HEK293 (cell line): ENCODE measurements at regions not wholly inside any gene's neighbourhood (a gene's known extent, or its start where the extent isn't known, plus 50 kb on each side); places are given as distances from the start of the nearest gene placed in this dataset.

ENCODE experiments used
- CTCF ChIA-PET: fragments of 350-600 bp; formaldehyde crosslinking; extraction: SDS; loops from one replicate; lab custom pipeline; 2021; ENCODE audit warnings: antibody characterized with exemption; lab: Yijun Ruan, JAX
- POLR2A ChIA-PET: fragments of 300-600 bp; formaldehyde crosslinking; extraction: SDS; loops from one replicate; lab custom pipeline; 2020; ENCODE audit warnings: antibody characterized with exemption, inconsistent platforms; lab: Yijun Ruan, JAX
- H3K27ac ChIP-seq: fragments of 200-500 bp; sonication (Bioruptor generic); 2 replicates; pipeline ENCODE4 v1.5.1; 2014; ENCODE audit warnings: low read depth, low read length, control low read depth, inconsistent platforms; ENCODE audit errors: extremely low read depth
- H3K36me3 ChIP-seq, 2 experiments: fragments of 200-500 bp in 1 of 2; sonication (Bioruptor generic) in 1 of 2; 1 replicate in 1 of 2; 2 replicates in 1 of 2; pipeline ENCODE4 v1.5.1; 2014 to 2017; ENCODE audit warnings: inconsistent platforms in 2 of 2, low read length in 2 of 2; ENCODE audit not compliant: control insufficient read depth in 2 of 2, insufficient read depth in 1 of 2
- H3K4me1 ChIP-seq: fragments of 200-500 bp; sonication (Bioruptor generic); 2 replicates; pipeline ENCODE4 v1.5.1; 2014; ENCODE audit warnings: mild to moderate bottlenecking, low read length, inconsistent platforms; ENCODE audit not compliant: control insufficient read depth, insufficient read depth
- H3K4me3 ChIP-seq: 2 replicates; pipeline ENCODE4 v1.5.1; 2011; ENCODE audit warnings: low read depth, mild to moderate bottlenecking, control low read depth, low read length, moderate library complexity
- H3K9me3 ChIP-seq: fragments of 200-500 bp; sonication (Bioruptor generic); 2 replicates; pipeline ENCODE4 v1.5.1; 2014; ENCODE audit warnings: low read depth, low read length, inconsistent platforms; ENCODE audit not compliant: control insufficient read depth, insufficient read depth
- PATZ1 ChIP-seq: fragments of 450-650 bp; formaldehyde crosslinking; IDR thresholded peaks from 2 replicates; pipeline ENCODE4 v1.5.1; 2016; ENCODE audit warnings: missing biosample characterization, missing genetic modification characterization
- SP7 ChIP-seq: fragments of 450-650 bp; formaldehyde crosslinking; IDR thresholded peaks from 2 replicates; pipeline ENCODE4 v1.5.1; 2016; ENCODE audit warnings: missing biosample characterization, missing genetic modification characterization
- TCF7L2 ChIP-seq: IDR thresholded peaks from 2 replicates; pipeline ENCODE4 v1.6.1; 2011; ENCODE audit warnings: low read depth, mild to moderate bottlenecking, inconsistent platforms, low read length, moderate library complexity, borderline replicate concordance
- WT1 ChIP-seq: fragments of 450-650 bp; formaldehyde crosslinking; IDR thresholded peaks from 2 replicates; pipeline ENCODE4 v1.5.1; 2016; ENCODE audit warnings: missing biosample characterization, missing genetic modification characterization
- ZBTB20 ChIP-seq: fragments of 450-650 bp; formaldehyde crosslinking; IDR thresholded peaks from 2 replicates; pipeline ENCODE4 v1.5.1; 2016; ENCODE audit warnings: missing biosample characterization, missing genetic modification characterization
- ZNF133 ChIP-seq: fragments of 450-650 bp; formaldehyde crosslinking; IDR thresholded peaks from 2 replicates; pipeline ENCODE4 v1.5.1; 2016; ENCODE audit warnings: missing biosample characterization, missing genetic modification characterization
- ZNF16 ChIP-seq: fragments of 450-650 bp; formaldehyde crosslinking; IDR thresholded peaks from 2 replicates; pipeline ENCODE4 v1.5.1; 2016; ENCODE audit warnings: low read depth, missing biosample characterization, missing genetic modification characterization
- ZNF19 ChIP-seq: fragments of 450-650 bp; formaldehyde crosslinking; IDR thresholded peaks from 2 replicates; pipeline ENCODE4; 2016; ENCODE audit warnings: missing biosample characterization, missing genetic modification characterization, low read depth
- ZNF311 ChIP-seq: fragments of 450-650 bp; formaldehyde crosslinking; IDR thresholded peaks from 2 replicates; pipeline ENCODE4 v1.5.1; 2017; ENCODE audit warnings: missing biosample characterization, missing genetic modification characterization, borderline replicate concordance
- ZNF521 ChIP-seq: fragments of 450-650 bp; formaldehyde crosslinking; IDR thresholded peaks from 2 replicates; pipeline ENCODE4 v1.5.1; 2017; ENCODE audit warnings: missing biosample characterization, mild to moderate bottlenecking, missing genetic modification characterization
- ZNF529 ChIP-seq: fragments of 450-650 bp; formaldehyde crosslinking; IDR thresholded peaks from 2 replicates; pipeline ENCODE4 v1.5.1; 2017; ENCODE audit warnings: missing genetic modification characterization, missing biosample characterization; ENCODE audit not compliant: insufficient replicate concordance
- ZNF549 ChIP-seq: fragments of 450-650 bp; IDR thresholded peaks from 2 replicates; pipeline ENCODE4 v1.5.1; 2018; ENCODE audit warnings: missing biosample characterization, missing genetic modification characterization, mild to moderate bottlenecking, inconsistent platforms, moderate library complexity
- ZNF555 ChIP-seq: fragments of 450-650 bp; formaldehyde crosslinking; conservative IDR thresholded peaks from 2 replicates; pipeline ENCODE4 v1.5.1; 2017; ENCODE audit warnings: missing biosample characterization, mild to moderate bottlenecking, missing genetic modification characterization, inconsistent platforms
- ZNF600 ChIP-seq: fragments of 450-650 bp; formaldehyde crosslinking; IDR thresholded peaks from 2 replicates; pipeline ENCODE4 v1.5.1; 2016; ENCODE audit warnings: missing biosample characterization, missing genetic modification characterization
- ZNF670 ChIP-seq: fragments of 450-650 bp; formaldehyde crosslinking; IDR thresholded peaks from 2 replicates; pipeline ENCODE4 v1.5.1; 2016; ENCODE audit warnings: missing biosample characterization, missing genetic modification characterization, low read depth
- ZNF677 ChIP-seq: fragments of 450-650 bp; IDR thresholded peaks from 2 replicates; pipeline ENCODE4 v1.5.0; 2018; ENCODE audit warnings: missing biosample characterization, mild to moderate bottlenecking, missing genetic modification characterization, moderate library complexity
- ZSCAN30 ChIP-seq: fragments of 450-650 bp; IDR thresholded peaks from 2 replicates; pipeline ENCODE4 v1.5.1; 2018; ENCODE audit warnings: missing biosample characterization, mild to moderate bottlenecking, missing genetic modification characterization, moderate library complexity
- ZSCAN4 ChIP-seq: fragments of 450-650 bp; formaldehyde crosslinking; IDR thresholded peaks from 2 replicates; pipeline ENCODE4 v1.5.1; 2017; ENCODE audit warnings: missing biosample characterization, missing genetic modification characterization
- TF ChIP-seq, protein P1 (sequence below): fragments of 450-650 bp; formaldehyde crosslinking; IDR thresholded peaks from 2 replicates; pipeline ENCODE4 v1.5.1; 2016; ENCODE audit warnings: missing biosample characterization, missing genetic modification characterization
- TF ChIP-seq, protein P2 (sequence below): fragments of 450-650 bp; formaldehyde crosslinking; IDR thresholded peaks from 2 replicates; pipeline ENCODE4 v1.5.1; 2016; ENCODE audit warnings: missing biosample characterization, missing genetic modification characterization

GRCh38 chr11:87437844-87438223 lies 400.1 kb downstream of the TMEM135 start:
- Histone ChIP-seq H3K4me1 (no peaks in the 10 kb centered on the region), H3K9me3 (no peaks in the 10 kb centered on the region), H3K27ac (no peak overlapping the region), H3K36me3 (no peaks in the 10 kb centered on the region), H3K4me3 (no peak overlapping the region)
- POLR2A ChIA-PET: no interaction called here
- CTCF ChIA-PET: no interaction called here
- no peak for TF ChIP-seq ZNF549 (tag by site-specific recombination)
- no peak for TF ChIP-seq WT1 (tag by site-specific recombination)
- TF ChIP-seq ZNF133 (tag by site-specific recombination): no peak
- TF ChIP-seq TCF7L2: no peak
- TF ChIP-seq PATZ1: no peak
- no peak for TF ChIP-seq SP7
- TF ChIP-seq ZNF521: no peak
- TF ChIP-seq, protein P1, sequence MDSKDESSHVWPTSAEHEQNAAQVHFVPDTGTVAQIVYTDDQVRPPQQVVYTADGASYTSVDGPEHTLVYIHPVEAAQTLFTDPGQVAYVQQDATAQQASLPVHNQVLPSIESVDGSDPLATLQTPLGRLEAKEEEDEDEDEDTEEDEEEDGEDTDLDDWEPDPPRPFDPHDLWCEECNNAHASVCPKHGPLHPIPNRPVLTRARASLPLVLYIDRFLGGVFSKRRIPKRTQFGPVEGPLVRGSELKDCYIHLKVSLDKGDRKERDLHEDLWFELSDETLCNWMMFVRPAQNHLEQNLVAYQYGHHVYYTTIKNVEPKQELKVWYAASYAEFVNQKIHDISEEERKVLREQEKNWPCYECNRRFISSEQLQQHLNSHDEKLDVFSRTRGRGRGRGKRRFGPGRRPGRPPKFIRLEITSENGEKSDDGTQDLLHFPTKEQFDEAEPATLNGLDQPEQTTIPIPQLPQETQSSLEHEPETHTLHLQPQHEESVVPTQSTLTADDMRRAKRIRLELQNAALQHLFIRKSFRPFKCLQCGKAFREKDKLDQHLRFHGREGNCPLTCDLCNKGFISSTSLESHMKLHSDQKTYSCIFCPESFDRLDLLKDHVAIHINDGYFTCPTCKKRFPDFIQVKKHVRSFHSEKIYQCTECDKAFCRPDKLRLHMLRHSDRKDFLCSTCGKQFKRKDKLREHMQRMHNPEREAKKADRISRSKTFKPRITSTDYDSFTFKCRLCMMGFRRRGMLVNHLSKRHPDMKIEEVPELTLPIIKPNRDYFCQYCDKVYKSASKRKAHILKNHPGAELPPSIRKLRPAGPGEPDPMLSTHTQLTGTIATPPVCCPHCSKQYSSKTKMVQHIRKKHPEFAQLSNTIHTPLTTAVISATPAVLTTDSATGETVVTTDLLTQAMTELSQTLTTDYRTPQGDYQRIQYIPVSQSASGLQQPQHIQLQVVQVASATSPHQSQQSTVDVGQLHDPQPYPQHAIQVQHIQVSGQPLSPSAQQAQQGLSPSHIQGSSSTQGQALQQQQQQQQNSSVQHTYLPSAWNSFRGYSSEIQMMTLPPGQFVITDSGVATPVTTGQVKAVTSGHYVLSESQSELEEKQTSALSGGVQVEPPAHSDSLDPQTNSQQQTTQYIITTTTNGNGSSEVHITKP: no peak
- no peak for TF ChIP-seq ZNF555 (tag by site-specific recombination)
- no peak for TF ChIP-seq ZNF677 (tag by site-specific recombination)
- TF ChIP-seq ZNF600 (tag by site-specific recombination): no peak
- no peak for TF ChIP-seq ZSCAN4
- TF ChIP-seq ZNF670 (tag by site-specific recombination): no peak
- TF ChIP-seq ZNF16 (tag by site-specific recombination): no peak
- no peak for TF ChIP-seq ZSCAN30 (tag by site-specific recombination)
- TF ChIP-seq ZNF311 (tag by site-specific recombination): no peak
- TF ChIP-seq, protein P2, sequence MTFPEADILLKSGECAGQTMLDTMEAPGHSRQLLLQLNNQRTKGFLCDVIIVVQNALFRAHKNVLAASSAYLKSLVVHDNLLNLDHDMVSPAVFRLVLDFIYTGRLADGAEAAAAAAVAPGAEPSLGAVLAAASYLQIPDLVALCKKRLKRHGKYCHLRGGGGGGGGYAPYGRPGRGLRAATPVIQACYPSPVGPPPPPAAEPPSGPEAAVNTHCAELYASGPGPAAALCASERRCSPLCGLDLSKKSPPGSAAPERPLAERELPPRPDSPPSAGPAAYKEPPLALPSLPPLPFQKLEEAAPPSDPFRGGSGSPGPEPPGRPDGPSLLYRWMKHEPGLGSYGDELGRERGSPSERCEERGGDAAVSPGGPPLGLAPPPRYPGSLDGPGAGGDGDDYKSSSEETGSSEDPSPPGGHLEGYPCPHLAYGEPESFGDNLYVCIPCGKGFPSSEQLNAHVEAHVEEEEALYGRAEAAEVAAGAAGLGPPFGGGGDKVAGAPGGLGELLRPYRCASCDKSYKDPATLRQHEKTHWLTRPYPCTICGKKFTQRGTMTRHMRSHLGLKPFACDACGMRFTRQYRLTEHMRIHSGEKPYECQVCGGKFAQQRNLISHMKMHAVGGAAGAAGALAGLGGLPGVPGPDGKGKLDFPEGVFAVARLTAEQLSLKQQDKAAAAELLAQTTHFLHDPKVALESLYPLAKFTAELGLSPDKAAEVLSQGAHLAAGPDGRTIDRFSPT: no peak
- no peak for TF ChIP-seq ZBTB20 (tag by site-specific recombination)
- TF ChIP-seq ZNF19 (tag by site-specific recombination): no peak
- TF ChIP-seq ZNF529 (tag by site-specific recombination): no peak
